MM.1S (cell line): ENCODE measurements at regions not wholly inside any gene's neighbourhood (a gene's known extent, or its start where the extent isn't known, plus 50 kb on each side); places are given as distances from the start of the nearest gene placed in this dataset.

Experiments
- DNase-seq: peaks from one replicate; pipeline ENCODE4 v3.0.0-alpha.2; 2015
- H2AFZ ChIP-seq: fragments of 300-600 bp; sonication (generic); 2 replicates; pipeline ENCODE4 v1.6.0; 2016; ENCODE audit warnings: antibody characterized with exemption, low read length
- H3F3A ChIP-seq: fragments of 300-600 bp; sonication (generic); 2 replicates; pipeline ENCODE4 v1.6.1; 2016; ENCODE audit warnings: mild to moderate bottlenecking, antibody characterized with exemption, low read length, moderate library complexity, mixed read lengths; ENCODE audit not compliant: insufficient read depth
- H3K27ac ChIP-seq: fragments of 300-600 bp; sonication (generic); 2 replicates; pipeline ENCODE4 v1.5.1; 2016; ENCODE audit warnings: mild to moderate bottlenecking, low read length
- H3K27me3 ChIP-seq: fragments of 300-600 bp; sonication (generic); replicated peaks from 2 replicates; pipeline ENCODE4 v1.6.0; 2016; ENCODE audit warnings: low read length; ENCODE audit not compliant: insufficient read depth
- H3K36me3 ChIP-seq: fragments of 300-600 bp; sonication (generic); replicated peaks from 2 replicates; pipeline ENCODE4 v1.6.1; 2016; ENCODE audit warnings: mild to moderate bottlenecking, low read length, mixed read lengths; ENCODE audit not compliant: insufficient read depth
- H3K4me1 ChIP-seq: fragments of 300-600 bp; sonication (generic); 2 replicates; pipeline ENCODE4 v1.6.1; 2016; ENCODE audit warnings: low read length, mixed read lengths
- H3K4me2 ChIP-seq: fragments of 300-600 bp; sonication (generic); 2 replicates; pipeline ENCODE4 v1.6.0; 2016; ENCODE audit warnings: low read depth, low read length
- H3K4me3 ChIP-seq: fragments of 300-600 bp; sonication (generic); 2 replicates; pipeline ENCODE4 v1.5.1; 2016; ENCODE audit warnings: low read length, mixed read lengths
- H3K79me2 ChIP-seq: fragments of 300-600 bp; sonication (generic); 2 replicates; pipeline ENCODE4 v1.6.1; 2016; ENCODE audit warnings: mixed run types, low read length, mixed read lengths
- H3K9ac ChIP-seq: fragments of 300-600 bp; sonication (generic); 2 replicates; pipeline ENCODE4 v1.6.1; 2016; ENCODE audit warnings: low read length, mixed read lengths
- H3K9me2 ChIP-seq: fragments of 300-600 bp; sonication (generic); replicated peaks from 2 replicates; pipeline ENCODE4 v1.6.1; 2016; ENCODE audit warnings: mild to moderate bottlenecking, low read length, mixed read lengths; ENCODE audit not compliant: insufficient read depth
- H3K9me3 ChIP-seq: fragments of 300-600 bp; sonication (generic); replicated peaks from 2 replicates; pipeline ENCODE4 v1.6.1; 2016; ENCODE audit warnings: mild to moderate bottlenecking, low read length, mixed read lengths; ENCODE audit not compliant: insufficient read depth
- H4K20me1 ChIP-seq: fragments of 300-600 bp; sonication (generic); 2 replicates; pipeline ENCODE4 v1.6.1; 2016; ENCODE audit warnings: mild to moderate bottlenecking, low read length, moderate library complexity, mixed read lengths; ENCODE audit not compliant: insufficient read depth
- EZH2 ChIP-seq: fragments of 300-600 bp; sonication (generic); optimal IDR thresholded peaks from 2 replicates; pipeline ENCODE3; 2017; ENCODE audit warnings: low read depth, mild to moderate bottlenecking, antibody characterized with exemption, low read length, mixed read lengths
- EZH2phosphoT487 ChIP-seq: fragments of 300-600 bp; sonication (generic); IDR thresholded peaks from 2 replicates; pipeline ENCODE4 v1.6.1; 2018; ENCODE audit warnings: antibody characterized with exemption, low read length
- TF ChIP-seq, protein P1 (sequence below): fragments of 300-600 bp; sonication (generic); IDR thresholded peaks from 2 replicates; pipeline ENCODE4 v1.5.1; 2016; ENCODE audit warnings: antibody characterized with exemption, low read length, mixed read lengths

DNA sequence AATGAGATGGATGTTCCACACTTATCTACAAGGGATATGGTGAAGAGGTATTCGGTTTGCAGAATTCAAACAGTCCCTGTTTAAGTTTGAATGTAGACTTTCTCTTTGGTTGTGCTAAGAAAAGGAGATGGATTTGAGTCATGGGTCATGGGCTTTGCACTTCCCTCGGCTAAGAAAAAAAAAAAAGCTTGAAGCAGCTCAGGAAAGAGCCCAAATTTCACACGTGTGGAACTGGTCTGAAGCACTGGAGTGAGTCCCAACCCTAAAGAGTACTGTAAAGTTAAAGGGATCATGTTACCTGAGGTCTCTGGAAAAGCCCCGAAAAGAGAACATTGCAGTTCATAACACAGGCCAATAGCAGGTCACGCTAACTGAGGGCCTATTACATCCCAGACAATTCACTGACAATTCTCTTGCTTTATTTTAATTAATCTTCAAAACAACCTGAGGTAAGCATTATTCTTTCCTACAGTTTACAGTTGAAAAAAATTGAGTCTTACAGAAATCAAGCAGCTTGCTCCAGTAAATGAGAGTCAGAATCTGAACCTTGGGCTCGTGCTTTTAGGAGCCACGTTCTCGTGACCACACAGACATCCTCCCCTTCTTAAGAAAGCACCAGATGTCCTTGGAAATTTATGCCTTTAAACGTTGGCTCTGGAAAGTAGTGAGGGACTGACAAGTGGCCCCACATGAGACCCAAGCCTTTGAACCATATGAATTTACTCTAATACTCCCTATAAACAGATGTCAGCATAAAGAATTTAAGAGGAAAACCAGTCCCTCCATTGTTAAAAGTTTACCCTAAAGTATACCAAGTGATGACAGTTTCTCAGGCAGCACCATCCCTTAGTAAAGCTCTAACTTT is 89.3 kb downstream of the MAD2L1 start:
- Histone ChIP-seq H3K4me2 (no peak overlapping the region), H3K9ac (no peak overlapping the region), H3K4me1 (no peaks in the 10 kb centered on the region), H3K9me3 (no peaks in the 10 kb centered on the region), H3K9me2 (no peaks in the 10 kb centered on the region), H4K20me1 (no peaks in the 10 kb centered on the region), H3K27me3 (no peaks in the 10 kb centered on the region), H3K36me3 (no peaks in the 10 kb centered on the region), H2AFZ (no peak overlapping the region), H3K4me3 (no peak overlapping the region), H3K27ac (no peak overlapping the region), H3F3A (no peaks in the 10 kb centered on the region), H3K79me2 (no peaks in the 10 kb centered on the region)
- TF ChIP-seq, protein P1, sequence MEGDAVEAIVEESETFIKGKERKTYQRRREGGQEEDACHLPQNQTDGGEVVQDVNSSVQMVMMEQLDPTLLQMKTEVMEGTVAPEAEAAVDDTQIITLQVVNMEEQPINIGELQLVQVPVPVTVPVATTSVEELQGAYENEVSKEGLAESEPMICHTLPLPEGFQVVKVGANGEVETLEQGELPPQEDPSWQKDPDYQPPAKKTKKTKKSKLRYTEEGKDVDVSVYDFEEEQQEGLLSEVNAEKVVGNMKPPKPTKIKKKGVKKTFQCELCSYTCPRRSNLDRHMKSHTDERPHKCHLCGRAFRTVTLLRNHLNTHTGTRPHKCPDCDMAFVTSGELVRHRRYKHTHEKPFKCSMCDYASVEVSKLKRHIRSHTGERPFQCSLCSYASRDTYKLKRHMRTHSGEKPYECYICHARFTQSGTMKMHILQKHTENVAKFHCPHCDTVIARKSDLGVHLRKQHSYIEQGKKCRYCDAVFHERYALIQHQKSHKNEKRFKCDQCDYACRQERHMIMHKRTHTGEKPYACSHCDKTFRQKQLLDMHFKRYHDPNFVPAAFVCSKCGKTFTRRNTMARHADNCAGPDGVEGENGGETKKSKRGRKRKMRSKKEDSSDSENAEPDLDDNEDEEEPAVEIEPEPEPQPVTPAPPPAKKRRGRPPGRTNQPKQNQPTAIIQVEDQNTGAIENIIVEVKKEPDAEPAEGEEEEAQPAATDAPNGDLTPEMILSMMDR = no peak
- no peak for TF ChIP-seq EZH2phosphoT487
- no peak for TF ChIP-seq EZH2
- no peak for DNase-seq

DNA sequence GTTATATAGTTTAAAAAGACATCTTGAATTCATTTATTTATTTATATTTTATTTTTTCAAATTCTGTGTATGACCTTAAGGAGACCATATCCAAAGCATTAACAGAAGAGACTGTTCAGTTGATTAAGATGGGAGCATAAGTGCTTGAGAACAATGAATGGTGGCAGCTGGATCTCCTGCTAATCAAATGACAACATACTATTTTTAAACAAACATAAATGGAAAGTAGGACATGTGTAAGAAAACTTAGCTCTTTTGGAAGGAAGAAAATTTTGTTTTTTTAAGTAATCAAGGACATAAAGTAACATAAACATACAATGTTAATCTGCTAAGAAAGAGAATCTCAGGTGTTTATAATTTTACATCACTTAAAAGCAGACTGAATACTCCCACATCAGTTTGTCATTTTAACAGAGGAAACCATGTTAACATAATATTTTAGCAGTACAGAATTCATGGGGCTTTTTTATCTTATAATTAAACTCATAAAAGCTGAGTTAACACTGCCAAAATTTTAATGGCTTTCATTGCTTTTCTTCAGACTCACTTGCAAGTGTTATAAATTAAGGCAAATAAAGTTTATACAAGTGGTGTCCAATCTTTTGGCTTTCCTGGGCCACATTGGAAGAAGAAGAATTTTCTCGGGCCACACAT is 95.1 kb downstream of the MAD2L1 start:
- H3K27me3 ChIP-seq = no peaks in the 10 kb centered on the region
- H3K79me2 ChIP-seq = no peaks in the 10 kb centered on the region
- no peaks in the 10 kb centered on the region for H3K4me1 ChIP-seq
- no peak overlapping the region for H2AFZ ChIP-seq
- H3K36me3 ChIP-seq = no peaks in the 10 kb centered on the region
- no peak overlapping the region for H3K9ac ChIP-seq
- no peaks in the 10 kb centered on the region for H3F3A ChIP-seq
- H3K4me2 ChIP-seq = no peak overlapping the region
- no peaks in the 10 kb centered on the region for H3K9me2 ChIP-seq
- H4K20me1 ChIP-seq = no peaks in the 10 kb centered on the region
- no peak for TF ChIP-seq EZH2phosphoT487
- no peak for TF ChIP-seq EZH2
- TF ChIP-seq, protein P1 = no peak
- DNase-seq = no peak
- no peak overlapping the region for H3K4me3 ChIP-seq
- H3K9me3 ChIP-seq = no peaks in the 10 kb centered on the region
- H3K27ac ChIP-seq = no peak overlapping the region

GRCh38 chr4:119962631-119963030 is 104.0 kb downstream of the MAD2L1 start:
- no peak for TF ChIP-seq EZH2phosphoT487
- TF ChIP-seq, protein P1 = no peak
- TF ChIP-seq EZH2 = no peak
- H3K9me3 ChIP-seq = no peaks in the 10 kb centered on the region
- H3K27ac ChIP-seq = no peak overlapping the region
- no peak overlapping the region for H3K4me2 ChIP-seq
- no peak overlapping the region for H2AFZ ChIP-seq
- no peaks in the 10 kb centered on the region for H3F3A ChIP-seq
- H3K9me2 ChIP-seq = no peaks in the 10 kb centered on the region
- H3K79me2 ChIP-seq = no peaks in the 10 kb centered on the region
- no peaks in the 10 kb centered on the region for H3K27me3 ChIP-seq
- H3K4me3 ChIP-seq = no peak overlapping the region
- H3K9ac ChIP-seq = no peak overlapping the region
- no peak for DNase-seq
- H3K4me1 ChIP-seq = no peaks in the 10 kb centered on the region
- no peaks in the 10 kb centered on the region for H3K36me3 ChIP-seq
- H4K20me1 ChIP-seq = no peaks in the 10 kb centered on the region
